Gastroesophageal sphincter (tissue), 3 donors: ENCODE measurements at regions not wholly inside any gene's neighbourhood (a gene's known extent, or its start where the extent isn't known, plus 50 kb on each side); places are given as distances from the start of the nearest gene placed in this dataset.

Experiments used
- CTCF ChIP-seq, 4 experiments: fragments of 200-600 bp in 2 of 4; fragments of 450-650 bp in 2 of 4; sonication (generic) in 1 of 4; IDR thresholded peaks; one replicate each; pipeline ENCODE4 v1.5.1; 2017 to 2019; ENCODE audit warnings: antibody characterized with exemption in 4 of 4, mild to moderate bottlenecking in 2 of 4, moderate library complexity in 2 of 4
- EP300 ChIP-seq: sonication (generic); formaldehyde crosslinking; IDR thresholded peaks from one replicate; pipeline ENCODE4 v1.6.1; 2017; ENCODE audit warnings: antibody characterized with exemption, mild to moderate bottlenecking
- POLR2A ChIP-seq, 2 donors: fragments of 450-650 bp; IDR thresholded peaks; one replicate each; pipeline ENCODE4 v1.6.1; 2017; ENCODE audit warnings: antibody characterized with exemption in 2 of 2, mild to moderate bottlenecking in 2 of 2, moderate library complexity in 1 of 2
- POLR2AphosphoS5 ChIP-seq: sonication (generic); formaldehyde crosslinking; IDR thresholded peaks from one replicate; pipeline ENCODE4 v1.6.1; 2017; ENCODE audit warnings: antibody characterized with exemption

DNA sequence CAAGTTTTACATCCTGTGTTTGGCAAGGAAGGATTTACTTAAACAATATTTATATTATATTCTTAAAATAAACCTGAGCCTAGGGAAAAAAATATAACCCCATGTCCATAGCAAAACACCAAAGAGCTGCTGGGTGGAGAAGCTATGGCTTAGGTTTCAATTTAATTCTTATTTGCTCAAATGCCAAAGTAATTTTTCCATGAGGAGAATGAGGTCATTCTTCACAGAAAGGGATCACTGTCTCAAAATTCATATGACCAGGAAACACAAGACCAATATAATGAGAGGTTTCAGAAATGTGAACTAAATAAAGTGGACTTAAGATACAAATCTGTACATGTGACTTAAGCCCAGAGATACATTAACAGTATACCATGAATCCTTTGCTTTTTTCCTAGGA is 195.0 kb downstream of the PHLDA1 start:
- no peak for TF ChIP-seq CTCF (IDR thresholded peaks at IDR 0.05)
- no peak for TF ChIP-seq POLR2AphosphoS5
- no peak for TF ChIP-seq POLR2A (IDR thresholded peaks at IDR 0.05)
- no peak for TF ChIP-seq EP300
